Smooth muscle cell of the brain vasculature (primary cell): ENCODE measurements at regions not wholly inside any gene's neighbourhood (a gene's known extent, or its start where the extent isn't known, plus 50 kb on each side); places are given as distances from the start of the nearest gene placed in this dataset.
A peak's percentile ranks its signal among the peaks of the same experiment; 100 is the strongest.
"Not testable (repeated sequence)": the region's sequence is repeated elsewhere in the genome, so short reads cannot be mapped to it uniquely, and the experiment has no call there.

Experiments used
- DNase-seq: peaks from one replicate; pipeline ENCODE4 v3.0.0-alpha.2; 2012; ENCODE audit warnings: low read depth, low spot score

GRCh38 chr10:25076506-25077177 lies 60.2 kb downstream of the THNSL1 start:
- DNase-seq: no peak

- DNase-seq: no peak
Measured at GRCh38 chr10:25078658-25079431, 62.4 kb downstream of the THNSL1 start.

- DNase-seq: peak; percentile 83
Measured at GRCh38 chr10:25080880-25081581, 64.6 kb downstream of the THNSL1 start.

- DNase-seq: no peak
Measured at GRCh38 chr10:25082276-25083204, 66.1 kb downstream of the THNSL1 start.

- DNase-seq: no peak
Measured at GRCh38 chr10:25083546-25084111, 67.2 kb downstream of the THNSL1 start.

- no peak for DNase-seq
Measured at GRCh38 chr10:25084447-25084846, 68.0 kb downstream of the THNSL1 start.

GRCh38 chr10:25094590-25094989 lies 78.2 kb downstream of the THNSL1 start:
- no peak for DNase-seq

GRCh38 chr10:25097669-25098411 lies 77.0 kb upstream of the GPR158 start:
- no peak for DNase-seq

- no peak for DNase-seq
Measured at GRCh38 chr10:25100141-25100540, 74.7 kb upstream of the GPR158 start.

GRCh38 chr10:25101461-25102146 lies 73.2 kb upstream of the GPR158 start:
- DNase-seq: no peak

GRCh38 chr10:25102147-25102822 lies 72.5 kb upstream of the GPR158 start:
- no peak for DNase-seq

GRCh38 chr10:25103703-25104102 lies 71.1 kb upstream of the GPR158 start:
- DNase-seq: no peak

GRCh38 chr10:25104441-25104840 lies 70.4 kb upstream of the GPR158 start:
- DNase-seq: no peak

- no peak for DNase-seq
Measured at GRCh38 chr10:25105262-25105661, 69.5 kb upstream of the GPR158 start.

- DNase-seq: no peak
Measured at GRCh38 chr10:25105743-25106260, 69.0 kb upstream of the GPR158 start.

GRCh38 chr10:25107756-25108155 lies 67.0 kb upstream of the GPR158 start:
- no peak for DNase-seq

- DNase-seq: not testable (repeated sequence)
Measured at GRCh38 chr10:25109896-25110295, 64.9 kb upstream of the GPR158 start.

- no peak for DNase-seq
Measured at GRCh38 chr10:25112016-25112415, 62.8 kb upstream of the GPR158 start.
